ENCODE measurements at regions not wholly inside any gene's neighbourhood (a gene's known extent, or its start where the extent isn't known, plus 50 kb on each side); places are given as distances from the start of the nearest gene placed in this dataset.

GRCh38 chr4:152156442-152156841 is 379.4 kb downstream of the FBXW7 start:
- no peak for DNase-seq

- no peak for DNase-seq
These were observed 380.8 kb downstream of the FBXW7 start for GRCh38 chr4:152155070-152155469.

- no peak for DNase-seq
These were observed 381.5 kb downstream of the FBXW7 start for GRCh38 chr4:152154433-152154832.

GRCh38 chr4:152153476-152154270 is 382.2 kb downstream of the FBXW7 start:
- no peak for DNase-seq

GRCh38 chr4:152150214-152150613 is 385.7 kb downstream of the FBXW7 start:
- DNase-seq = no peak

- no peak for DNase-seq
These were observed 386.1 kb downstream of the FBXW7 start for GRCh38 chr4:152149745-152150144.

- DNase-seq = no peak
These were observed 387.2 kb upstream of the GATB start for GRCh38 chr4:152148057-152148456.

GRCh38 chr4:152146244-152146643 is 385.4 kb upstream of the GATB start:
- no peak for DNase-seq

GRCh38 chr4:152143806-152144205 is 383.0 kb upstream of the GATB start:
- DNase-seq = no peak

- no peak for DNase-seq
These were observed 377.6 kb upstream of the GATB start for GRCh38 chr4:152138451-152138850.

GRCh38 chr4:152132776-152133175 is 372.0 kb upstream of the GATB start:
- no peak for DNase-seq

- no peak for DNase-seq
These were observed 367.5 kb upstream of the GATB start for GRCh38 chr4:152128356-152128755.

- no peak for DNase-seq
These were observed 365.4 kb upstream of the GATB start for GRCh38 chr4:152126238-152126637.

- DNase-seq = no peak
These were observed 358.2 kb upstream of the GATB start for GRCh38 chr4:152118819-152119553.

- no peak for DNase-seq
These were observed 357.2 kb upstream of the GATB start for GRCh38 chr4:152117933-152118507.

GRCh38 chr4:152117520-152117919 is 356.7 kb upstream of the GATB start:
- DNase-seq = no peak

GRCh38 chr4:152117054-152117453 is 356.2 kb upstream of the GATB start:
- DNase-seq = no peak

GRCh38 chr4:152115794-152116193 is 355.0 kb upstream of the GATB start:
- no peak for DNase-seq

GRCh38 chr4:152115118-152115517 is 354.3 kb upstream of the GATB start:
- no peak for DNase-seq

GRCh38 chr4:152114562-152114961 is 353.8 kb upstream of the GATB start:
- DNase-seq = no peak

GRCh38 chr4:152112887-152113286 is 352.1 kb upstream of the GATB start:
- DNase-seq = no peak

- DNase-seq = no peak
These were observed 351.4 kb upstream of the GATB start for GRCh38 chr4:152112190-152112589.

GRCh38 chr4:152110780-152111179 is 350.0 kb upstream of the GATB start:
- DNase-seq = no peak

Measured in bone marrow (tissue), 2 donors.